ENCODE measurements at regions not wholly inside any gene's neighbourhood (a gene's known extent, or its start where the extent isn't known, plus 50 kb on each side); places are given as distances from the start of the nearest gene placed in this dataset.

DNA sequence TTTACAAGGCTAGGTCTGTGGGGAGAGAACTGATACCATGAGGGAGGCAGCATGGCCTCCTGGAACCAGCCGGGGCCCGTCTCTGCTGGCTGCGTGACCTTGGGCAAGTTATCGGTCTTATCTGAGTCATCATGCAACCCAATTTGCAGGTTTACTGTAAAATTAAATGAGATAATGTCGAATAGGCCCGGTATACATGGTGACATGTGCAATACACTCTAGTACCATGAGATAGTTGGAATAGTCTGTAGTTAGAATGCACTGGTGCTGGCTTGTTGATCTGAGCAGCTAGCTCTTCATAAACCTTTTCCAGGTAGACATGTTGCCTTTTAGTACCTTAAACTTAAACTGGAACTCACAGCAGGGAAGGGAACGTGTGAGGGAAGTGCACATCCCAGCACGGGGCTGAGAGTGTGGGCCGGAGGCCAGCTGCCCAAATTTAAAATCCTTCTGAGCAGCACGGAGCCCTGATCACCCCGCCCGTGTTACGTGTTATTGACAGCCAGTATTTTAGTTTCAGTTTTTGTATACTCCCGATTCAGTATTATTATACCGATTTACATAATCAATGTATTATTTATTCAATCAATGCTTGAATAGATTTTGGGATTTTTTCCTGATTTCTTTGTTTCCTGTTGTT is 72.4 kb upstream of the HS6ST1 start:
- Histone ChIP-seq H3K9me3 (replicated peaks; ENCODE audit: control insufficient read depth, insufficient read depth, low read length) (no peaks in the 10 kb centered on the region), H3K36me3 (ENCODE audit: control insufficient read depth in 2 of 2, extremely low read depth in 1 of 2, insufficient read depth in 2 of 2, low read length in 2 of 2) (no peaks in the 10 kb centered on the region), H3K27me3 (ENCODE audit: control insufficient read depth in 2 of 2, insufficient read depth in 2 of 2, low read length in 2 of 2) (no peaks in the 10 kb centered on the region), H3K4me3 (replicated peaks in 1 of 3; ENCODE audit: insufficient read depth in 1 of 3, low read depth in 1 of 3, low read length in 3 of 3) (no peak overlapping the region), H3K4me2 (ENCODE audit: insufficient read depth, low read length) (no peak overlapping the region), H3K27ac (ENCODE audit: insufficient read depth, low read depth, low read length) (no peak overlapping the region), H4K20me1 (replicated peaks; ENCODE audit: control insufficient read depth, extremely low read depth, insufficient read depth, low read length) (no peaks in the 10 kb centered on the region), H3K9ac (replicated peaks; ENCODE audit: extremely low read depth, insufficient read depth, low read length) (no peak overlapping the region), H2AFZ (ENCODE audit: low read depth, low read length) (no peak overlapping the region), H3K79me2 (ENCODE audit: control insufficient read depth, insufficient read depth, low read length) (no peaks in the 10 kb centered on the region), H3K9me1 (replicated peaks; ENCODE audit: control insufficient read depth, extremely low read depth, insufficient read depth, low read length) (no peaks in the 10 kb centered on the region), H3K4me1 (ENCODE audit: control insufficient read depth, extremely low read depth, insufficient read depth, low read length) (peaks cover 10% of the 10 kb centered on the region)
- BruUV-seq (replicated peaks): no TSS peak
- intact Hi-C loops (cut with micrococcal nuclease) (no loop called here), dilution Hi-C loops (cut with MboI; ENCODE audit: extremely low pct_ligation_motif_present, low sequenced_read_pairs) (no loop called here)
- ChIA-PET POLR2A (no interaction called here), CTCF (no interaction called here)
- DNase-seq (ENCODE audit: low read depth, low spot score) (no peak), FAIRE-seq (no peak)
- TF ChIP-seq POLR2AphosphoS5 (IDR thresholded peaks at IDR 0.05; ENCODE audit: insufficient read depth, low read depth, low read length) (no peak), MYC (IDR thresholded peaks at IDR 0.05; ENCODE audit: low read depth, low read length) (no peak), GATA2 (IDR thresholded peaks at IDR 0.05; ENCODE audit: insufficient read depth, insufficient read length, low read depth, low read length) (no peak), POLR2A (IDR thresholded peaks at IDR 0.05; ENCODE audit: low read depth, low read length) (no peak), JUN (IDR thresholded peaks at IDR 0.05; ENCODE audit: borderline replicate concordance, insufficient read depth, insufficient read length, low read depth) (no peak), FOS (IDR thresholded peaks at IDR 0.05; ENCODE audit: borderline replicate concordance, insufficient read depth, low read length) (no peak), EZH2 (IDR thresholded peaks at IDR 0.05; ENCODE audit: borderline replicate concordance, low read depth, low read length, severe bottlenecking) (no peak)
- TF ChIP-seq, protein P1, sequence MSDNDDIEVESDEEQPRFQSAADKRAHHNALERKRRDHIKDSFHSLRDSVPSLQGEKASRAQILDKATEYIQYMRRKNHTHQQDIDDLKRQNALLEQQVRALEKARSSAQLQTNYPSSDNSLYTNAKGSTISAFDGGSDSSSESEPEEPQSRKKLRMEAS (IDR thresholded peaks at IDR 0.05; ENCODE audit: insufficient read depth, insufficient read length): no peak
- TF ChIP-seq, protein P2, sequence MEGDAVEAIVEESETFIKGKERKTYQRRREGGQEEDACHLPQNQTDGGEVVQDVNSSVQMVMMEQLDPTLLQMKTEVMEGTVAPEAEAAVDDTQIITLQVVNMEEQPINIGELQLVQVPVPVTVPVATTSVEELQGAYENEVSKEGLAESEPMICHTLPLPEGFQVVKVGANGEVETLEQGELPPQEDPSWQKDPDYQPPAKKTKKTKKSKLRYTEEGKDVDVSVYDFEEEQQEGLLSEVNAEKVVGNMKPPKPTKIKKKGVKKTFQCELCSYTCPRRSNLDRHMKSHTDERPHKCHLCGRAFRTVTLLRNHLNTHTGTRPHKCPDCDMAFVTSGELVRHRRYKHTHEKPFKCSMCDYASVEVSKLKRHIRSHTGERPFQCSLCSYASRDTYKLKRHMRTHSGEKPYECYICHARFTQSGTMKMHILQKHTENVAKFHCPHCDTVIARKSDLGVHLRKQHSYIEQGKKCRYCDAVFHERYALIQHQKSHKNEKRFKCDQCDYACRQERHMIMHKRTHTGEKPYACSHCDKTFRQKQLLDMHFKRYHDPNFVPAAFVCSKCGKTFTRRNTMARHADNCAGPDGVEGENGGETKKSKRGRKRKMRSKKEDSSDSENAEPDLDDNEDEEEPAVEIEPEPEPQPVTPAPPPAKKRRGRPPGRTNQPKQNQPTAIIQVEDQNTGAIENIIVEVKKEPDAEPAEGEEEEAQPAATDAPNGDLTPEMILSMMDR (IDR thresholded peaks at IDR 0.05; ENCODE audit: extremely low read depth in 1 of 2, insufficient read depth in 1 of 2, low read depth in 1 of 2, low read length in 2 of 2): no peak
